IPS-15b (cell line): ENCODE measurements at regions not wholly inside any gene's neighbourhood (a gene's known extent, or its start where the extent isn't known, plus 50 kb on each side); places are given as distances from the start of the nearest gene placed in this dataset.

Experiments
- H3K27me3 ChIP-seq: one replicate; pipeline ENCODE4 v1.6.1; 2013; ENCODE audit warnings: low read length; ENCODE audit not compliant: control insufficient read depth, insufficient read depth
- H3K36me3 ChIP-seq: one replicate; pipeline ENCODE4 v1.6.1; 2013; ENCODE audit warnings: low read length; ENCODE audit not compliant: control insufficient read depth, insufficient read depth
- H3K4me1 ChIP-seq: one replicate; pipeline ENCODE4 v1.6.1; 2013; ENCODE audit warnings: mild to moderate bottlenecking, low read length; ENCODE audit not compliant: control insufficient read depth, insufficient read depth
- H3K4me3 ChIP-seq: one replicate; pipeline ENCODE4 v1.5.1; 2013; ENCODE audit warnings: low read depth, low read length
- H3K9ac ChIP-seq: one replicate; pipeline ENCODE4 v1.6.1; 2013; ENCODE audit warnings: low read depth, mild to moderate bottlenecking, low read length
- H3K9me3 ChIP-seq: one replicate; pipeline ENCODE4 v1.6.1; 2013; ENCODE audit warnings: mild to moderate bottlenecking, low read length; ENCODE audit not compliant: control insufficient read depth, insufficient read depth

- Histone ChIP-seq H3K4me1 (no peaks in the 10 kb centered on the region), H3K4me3 (no peak overlapping the region)
Measured at GRCh38 chr2:145495590-145495989, 975.7 kb upstream of the ZEB2 start.

GRCh38 chr2:145494441-145494840 lies 974.5 kb upstream of the ZEB2 start:
- Histone ChIP-seq H3K4me1 (no peaks in the 10 kb centered on the region), H3K9me3 (no peaks in the 10 kb centered on the region), H3K9ac (no peak overlapping the region), H3K27me3 (no peaks in the 10 kb centered on the region), H3K4me3 (no peak overlapping the region), H3K36me3 (no peaks in the 10 kb centered on the region)

More at GRCh38 chr2:145495590-145495989, 975.7 kb upstream of the ZEB2 start:
- H3K36me3 ChIP-seq, result no peaks in the 10 kb centered on the region
- H3K9me3 ChIP-seq, result no peaks in the 10 kb centered on the region
- H3K27me3 ChIP-seq, result no peaks in the 10 kb centered on the region
- no peak overlapping the region for H3K9ac ChIP-seq

- Histone ChIP-seq H3K27me3 (no peaks in the 10 kb centered on the region), H3K9me3 (no peaks in the 10 kb centered on the region), H3K4me1 (peaks cover 3% of the 10 kb centered on the region), H3K4me3 (no peak overlapping the region), H3K36me3 (no peaks in the 10 kb centered on the region), H3K9ac (no peak overlapping the region)
Measured at GRCh38 chr2:145488571-145488970, 968.7 kb upstream of the ZEB2 start.

- no peaks in the 10 kb centered on the region for H3K9me3 ChIP-seq
- H3K4me3 ChIP-seq, result no peak overlapping the region
- peaks cover 3% of the 10 kb centered on the region for H3K4me1 ChIP-seq
- no peaks in the 10 kb centered on the region for H3K27me3 ChIP-seq
- H3K9ac ChIP-seq, result no peak overlapping the region
- H3K36me3 ChIP-seq, result no peaks in the 10 kb centered on the region
Measured at GRCh38 chr2:145484448-145485097, 964.7 kb upstream of the ZEB2 start.

GRCh38 chr2:145483854-145484253 lies 963.9 kb upstream of the ZEB2 start:
- Histone ChIP-seq H3K4me1 (peaks cover 3% of the 10 kb centered on the region), H3K27me3 (no peaks in the 10 kb centered on the region), H3K36me3 (no peaks in the 10 kb centered on the region), H3K9me3 (no peaks in the 10 kb centered on the region), H3K4me3 (no peak overlapping the region), H3K9ac (no peak overlapping the region)

GRCh38 chr2:145481334-145481922 lies 961.5 kb upstream of the ZEB2 start:
- no peaks in the 10 kb centered on the region for H3K36me3 ChIP-seq
- H3K9ac ChIP-seq, result no peak overlapping the region
- H3K4me1 ChIP-seq, result no peaks in the 10 kb centered on the region
- H3K4me3 ChIP-seq, result no peak overlapping the region
- no peaks in the 10 kb centered on the region for H3K9me3 ChIP-seq
- no peaks in the 10 kb centered on the region for H3K27me3 ChIP-seq

GRCh38 chr2:145464866-145465265 lies 944.9 kb upstream of the ZEB2 start:
- H3K9me3 ChIP-seq, result no peaks in the 10 kb centered on the region
- H3K36me3 ChIP-seq, result no peaks in the 10 kb centered on the region
- H3K9ac ChIP-seq, result no peak overlapping the region
- no peak overlapping the region for H3K4me3 ChIP-seq
- no peaks in the 10 kb centered on the region for H3K27me3 ChIP-seq
- H3K4me1 ChIP-seq, result no peaks in the 10 kb centered on the region

- Histone ChIP-seq H3K27me3 (no peaks in the 10 kb centered on the region), H3K4me1 (no peaks in the 10 kb centered on the region), H3K4me3 (no peak overlapping the region), H3K36me3 (no peaks in the 10 kb centered on the region), H3K9me3 (no peaks in the 10 kb centered on the region), H3K9ac (no peak overlapping the region)
Measured at GRCh38 chr2:145460112-145460511, 940.2 kb upstream of the ZEB2 start.

GRCh38 chr2:145431181-145431951 lies 911.4 kb upstream of the ZEB2 start:
- H3K4me3 ChIP-seq, result no peak overlapping the region
- H3K9ac ChIP-seq, result no peak overlapping the region
- no peaks in the 10 kb centered on the region for H3K36me3 ChIP-seq
- H3K27me3 ChIP-seq, result no peaks in the 10 kb centered on the region
- H3K9me3 ChIP-seq, result no peaks in the 10 kb centered on the region
- peaks cover 2% of the 10 kb centered on the region for H3K4me1 ChIP-seq

GRCh38 chr2:145423809-145424208 lies 903.9 kb upstream of the ZEB2 start:
- no peaks in the 10 kb centered on the region for H3K4me1 ChIP-seq
- H3K4me3 ChIP-seq, result no peak overlapping the region
- no peaks in the 10 kb centered on the region for H3K27me3 ChIP-seq
- H3K36me3 ChIP-seq, result no peaks in the 10 kb centered on the region
- no peaks in the 10 kb centered on the region for H3K9me3 ChIP-seq
- H3K9ac ChIP-seq, result no peak overlapping the region

GRCh38 chr2:145422576-145422975 lies 902.7 kb upstream of the ZEB2 start:
- Histone ChIP-seq H3K27me3 (no peaks in the 10 kb centered on the region), H3K36me3 (no peaks in the 10 kb centered on the region), H3K4me1 (no peaks in the 10 kb centered on the region), H3K9me3 (no peaks in the 10 kb centered on the region), H3K4me3 (no peak overlapping the region), H3K9ac (no peak overlapping the region)

GRCh38 chr2:145421841-145422240 lies 901.9 kb upstream of the ZEB2 start:
- Histone ChIP-seq H3K4me1 (no peaks in the 10 kb centered on the region), H3K27me3 (no peaks in the 10 kb centered on the region), H3K36me3 (no peaks in the 10 kb centered on the region), H3K9me3 (no peaks in the 10 kb centered on the region), H3K9ac (no peak overlapping the region), H3K4me3 (no peak overlapping the region)
